Sigmoid colon (tissue), 6 donors: ENCODE measurements at regions not wholly inside any gene's neighbourhood (a gene's known extent, or its start where the extent isn't known, plus 50 kb on each side); places are given as distances from the start of the nearest gene placed in this dataset.
"Not testable (repeated sequence)": the region's sequence is repeated elsewhere in the genome, so short reads cannot be mapped to it uniquely, and the experiment has no call there.

ENCODE experiments used
- DNase-seq: peaks from one replicate; pipeline ENCODE4 v3.0.0-alpha.2; 2019
- H3K27ac ChIP-seq, 4 donors: fragments of 200-600 bp; sonication (generic); one replicate each; pipeline ENCODE4 v1.5.1; 2016 to 2019; ENCODE audit warnings: mild to moderate bottlenecking in 1 of 4
- H3K27me3 ChIP-seq, 3 donors: fragments of 200-600 bp; sonication (generic); one replicate each; pipeline ENCODE4 v1.5.1; 2019; ENCODE audit warnings: mild to moderate bottlenecking in 1 of 3
- H3K36me3 ChIP-seq, 4 donors: fragments of 200-600 bp; sonication (generic); one replicate each; pipeline ENCODE4 v1.5.1; 2016 to 2019
- H3K4me1 ChIP-seq, 4 donors: fragments of 200-600 bp; sonication (generic); one replicate each; pipeline ENCODE4 v1.5.1; 2017 to 2019
- H3K4me3 ChIP-seq, 4 donors: fragments of 200-600 bp; sonication (generic); one replicate each; pipeline ENCODE4 v1.5.1; 2017 to 2019; ENCODE audit warnings: mild to moderate bottlenecking in 2 of 4, moderate library complexity in 1 of 4
- H3K9me3 ChIP-seq, 4 donors: fragments of 200-600 bp in 3 of 4; sonication (generic) in 3 of 4; one replicate each; pipeline versions ENCODE4 v1.5.1 to v1.6.1; 2013 to 2019
- CTCF ChIP-seq, 4 experiments: fragments of 450-650 bp in 3 of 4; fragments of 200-600 bp in 1 of 4; IDR thresholded peaks; one replicate each; pipeline ENCODE4 v1.5.1; 2016 to 2019; ENCODE audit warnings: antibody characterized with exemption in 4 of 4, mild to moderate bottlenecking in 3 of 4, moderate library complexity in 2 of 4
- EP300 ChIP-seq, 4 donors: sonication (generic); formaldehyde crosslinking; IDR thresholded peaks; one replicate each; pipeline ENCODE4 v1.6.1; 2017; ENCODE audit warnings: antibody characterized with exemption in 4 of 4
- POLR2A ChIP-seq, 2 donors: fragments of 450-650 bp; IDR thresholded peaks; one replicate each; pipeline ENCODE4 v1.6.1; 2016; ENCODE audit warnings: antibody characterized with exemption in 2 of 2, mild to moderate bottlenecking in 2 of 2, moderate library complexity in 2 of 2
- POLR2AphosphoS5 ChIP-seq, 4 donors: sonication (generic); formaldehyde crosslinking; IDR thresholded peaks; one replicate each; pipeline ENCODE4 v1.6.1; 2017; ENCODE audit warnings: antibody characterized with exemption in 4 of 4
- WGBS, 2 donors: extraction: QIAGEN DNeasy Blood & Tissue Kit; methylation state at CpG; one replicate each; pipeline ENCODE4 v1.1.7; 2013; 5-methylcytosine and 5-hydroxymethylcytosine counted together
- intact Hi-C: fragments of 100-400 bp; cut with DNase I; formaldehyde crosslinking; loops from one replicate; pipeline ENCODE4 v1.15.1; 2023
- donor health status: healthy with polysubstance abuse.
- donor health status: healthy.

GRCh38 chr6:113786168-113786567 is 71.0 kb upstream of the MARCKS start:
- H3K27ac ChIP-seq, result no peak overlapping the region
- TF ChIP-seq POLR2A (IDR thresholded peaks at IDR 0.05) (no peak), EP300 (IDR thresholded peaks at IDR 0.05) (no peak)
- intact Hi-C loops, result no loop called here
- no peak overlapping the region for H3K4me3 ChIP-seq
- DNase-seq, result no peak
- no peaks in the 10 kb centered on the region for H3K9me3 ChIP-seq
- H3K4me1 ChIP-seq, result no peaks in the 10 kb centered on the region
- 14 to 69% methylated on average over 2 of the region's 2 CpGs for WGBS, 2 donors
- no peaks in the 10 kb centered on the region for H3K27me3 ChIP-seq
- no peaks in the 10 kb centered on the region for H3K36me3 ChIP-seq

DNA sequence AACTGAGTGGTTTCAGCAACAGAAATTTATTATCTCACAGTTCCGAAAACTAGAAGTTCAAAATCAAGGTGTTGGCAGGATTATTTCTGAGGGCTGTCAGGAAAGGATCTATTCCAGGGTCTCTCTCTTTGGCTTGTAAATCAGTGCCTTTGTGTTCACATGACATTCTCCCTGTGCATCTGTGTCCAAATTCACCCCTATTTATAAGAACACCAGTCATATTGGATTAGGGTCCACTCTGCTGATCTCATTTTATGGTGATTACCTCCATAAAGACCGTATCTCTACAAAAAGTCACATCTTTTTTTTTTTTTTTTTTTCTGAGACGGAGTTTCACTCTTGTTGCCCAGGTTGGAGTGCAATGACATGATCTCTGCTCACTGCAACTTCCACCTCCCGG is 68.6 kb upstream of the MARCKS start:
- WGBS, 2 donors, result 41 to 73% methylated on average over 4 of the region's 4 CpGs

DNA sequence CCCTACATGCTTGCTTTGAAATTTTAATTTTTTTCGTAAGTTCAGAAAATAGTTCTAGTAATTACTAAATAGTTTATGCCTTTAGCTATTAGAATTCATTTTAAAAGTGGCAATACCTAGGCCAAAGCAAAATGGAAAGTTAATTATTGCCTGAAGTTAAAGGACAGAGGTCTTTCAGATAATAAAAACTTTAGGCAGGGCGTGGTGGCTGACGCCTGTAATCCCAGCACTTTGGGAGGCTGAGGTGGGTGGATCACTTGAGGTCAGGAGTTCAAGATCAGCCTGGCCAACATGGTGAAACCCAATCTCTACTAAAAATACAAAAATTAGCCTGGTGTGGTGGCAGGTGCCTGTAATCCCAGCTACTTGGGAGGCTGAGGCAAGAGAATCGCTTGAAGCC is 65.9 kb upstream of the MARCKS start:
- H3K4me3 ChIP-seq, H3K27me3 ChIP-seq, H3K27ac ChIP-seq, H3K9me3 ChIP-seq, H3K4me1 ChIP-seq, H3K36me3 ChIP-seq, DNase-seq, intact Hi-C loops: not testable (repeated sequence)
- 59 to 84% methylated on average over 4 of the region's 4 CpGs for WGBS, 2 donors

More for the DNA sequence above, 68.6 kb upstream of the MARCKS start:
- no peaks in the 10 kb centered on the region for H3K36me3 ChIP-seq
- TF ChIP-seq CTCF (IDR thresholded peaks at IDR 0.05) (no peak), POLR2AphosphoS5 (IDR thresholded peaks at IDR 0.05) (no peak), EP300 (IDR thresholded peaks at IDR 0.05) (no peak), POLR2A (IDR thresholded peaks at IDR 0.05) (no peak)
- H3K4me1 ChIP-seq, result no peaks in the 10 kb centered on the region
- H3K27me3 ChIP-seq, result no peaks in the 10 kb centered on the region
- DNase-seq, result no peak
- no peak overlapping the region for H3K27ac ChIP-seq
- intact Hi-C loops, result no loop called here
- H3K9me3 ChIP-seq, result no peaks in the 10 kb centered on the region
- no peak overlapping the region for H3K4me3 ChIP-seq

DNA sequence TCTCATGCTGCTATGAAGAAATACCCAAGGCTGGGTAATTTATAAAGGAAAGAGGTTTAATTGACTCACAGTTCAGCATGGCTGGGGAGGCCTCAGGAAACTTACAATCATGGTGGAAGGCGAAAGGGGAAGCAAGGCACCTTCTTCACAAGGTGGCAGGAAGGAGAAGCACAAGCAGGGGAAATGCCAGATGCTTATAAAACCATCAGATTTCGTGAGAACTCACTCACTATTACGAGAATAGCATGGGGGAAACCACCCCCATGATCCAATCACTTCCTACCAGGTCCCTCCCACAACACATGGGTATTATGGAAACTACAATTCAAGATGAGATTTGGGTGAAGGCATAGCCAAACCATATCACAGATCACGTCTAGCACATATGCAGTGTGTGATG is 61.8 kb upstream of the MARCKS start:
- H3K4me1 ChIP-seq, intact Hi-C loops, H3K9me3 ChIP-seq, H3K4me3 ChIP-seq, H3K36me3 ChIP-seq, H3K27me3 ChIP-seq, H3K27ac ChIP-seq, DNase-seq: not testable (repeated sequence)
- WGBS, 2 donors, result 60 to 77% methylated on average over 4 of the region's 4 CpGs

GRCh38 chr6:113796038-113796437 is 61.1 kb upstream of the MARCKS start:
- Histone ChIP-seq H3K36me3 (no peaks in the 10 kb centered on the region), H3K4me1 (no peaks in the 10 kb centered on the region), H3K27me3 (no peaks in the 10 kb centered on the region), H3K4me3 (no peak overlapping the region), H3K9me3 (no peaks in the 10 kb centered on the region), H3K27ac (no peak overlapping the region)
- intact Hi-C loops, result no loop called here
- no peak for DNase-seq
- TF ChIP-seq EP300 (IDR thresholded peaks at IDR 0.05) (no peak), CTCF (IDR thresholded peaks at IDR 0.05) (no peak), POLR2A (IDR thresholded peaks at IDR 0.05) (no peak), POLR2AphosphoS5 (IDR thresholded peaks at IDR 0.05) (no peak)

DNA sequence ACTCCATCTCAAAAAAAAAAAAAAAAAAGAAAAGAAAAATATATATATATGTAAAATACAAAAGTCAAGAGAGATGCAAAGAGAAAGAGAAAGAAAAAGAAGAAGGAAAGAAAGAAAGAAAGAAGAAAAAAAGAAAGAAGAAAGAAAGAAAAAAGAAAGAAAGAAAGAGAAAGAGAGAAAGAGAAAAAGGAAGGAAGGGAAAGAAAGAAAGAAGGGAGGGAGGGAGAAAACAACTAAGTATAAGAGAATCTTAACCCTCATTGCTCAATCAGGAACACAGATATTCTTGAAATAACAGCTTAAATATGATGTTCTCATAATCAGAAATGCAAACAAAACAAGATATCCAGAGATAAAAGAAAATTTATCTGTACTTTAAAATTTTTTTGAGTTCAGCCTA is 54.4 kb upstream of the MARCKS start:
- Histone ChIP-seq H3K4me3 (no peak overlapping the region), H3K36me3 (no peaks in the 10 kb centered on the region), H3K4me1 (no peaks in the 10 kb centered on the region), H3K27me3 (no peaks in the 10 kb centered on the region), H3K27ac (no peak overlapping the region), H3K9me3 (no peaks in the 10 kb centered on the region)
- no peak for DNase-seq
- TF ChIP-seq EP300 (IDR thresholded peaks at IDR 0.05) (no peak), POLR2A (IDR thresholded peaks at IDR 0.05) (no peak), CTCF (IDR thresholded peaks at IDR 0.05) (no peak), POLR2AphosphoS5 (IDR thresholded peaks at IDR 0.05) (no peak)
- intact Hi-C loops, result no loop called here
